H1 (cell line): ENCODE measurements at regions not wholly inside any gene's neighbourhood (a gene's known extent, or its start where the extent isn't known, plus 50 kb on each side); places are given as distances from the start of the nearest gene placed in this dataset.

ENCODE experiments used
- CTCF ChIA-PET: fragments of 300-600 bp; sonication (Branson Sonifier 250); formaldehyde crosslinking; loops from one replicate; lab custom pipeline; 2021; ENCODE audit not compliant: partially characterized antibody; lab: Charles Lee
- POLR2A ChIA-PET: fragments of 300-600 bp; sonication (Branson Sonifier 250); formaldehyde crosslinking; loops from one replicate; lab custom pipeline; 2021; ENCODE audit warnings: inconsistent platforms; ENCODE audit not compliant: partially characterized antibody; lab: Charles Lee
- DNase-seq, 2 experiments: peaks; one replicate each; pipeline versions ENCODE4 v3.0.0 to v3.0.0-alpha.2; 2010 to 2022; ENCODE audit warnings: low spot score in 2 of 2, low read depth in 1 of 2, mixed read lengths in 1 of 2
- FAIRE-seq: peaks from 2 replicates; lab custom pipeline; 2011; peaks lifted over from hg19 to GRCh38; lab: Jason Lieb, UNC
- H2AFZ ChIP-seq: 2 replicates; pipeline ENCODE4 v1.8.1; 2012; ENCODE audit warnings: low read length, inconsistent platforms
- H2AK5ac ChIP-seq: 2 replicates; pipeline ENCODE4 v1.6.1; 2013; ENCODE audit warnings: low read depth, low read length
- H2BK120ac ChIP-seq: replicated peaks from 2 replicates; pipeline ENCODE3; 2013; ENCODE audit warnings: low read depth, low read length, inconsistent platforms
- H2BK12ac ChIP-seq: 2 replicates; pipeline ENCODE4 v1.6.1; 2013; ENCODE audit warnings: low read depth, low read length
- H2BK15ac ChIP-seq: 2 replicates; pipeline ENCODE4 v1.6.1; 2013; ENCODE audit warnings: low read length
- H2BK20ac ChIP-seq: 2 replicates; pipeline ENCODE4 v1.6.1; 2013; ENCODE audit warnings: low read length
- H2BK5ac ChIP-seq: 2 replicates; pipeline ENCODE4 v1.6.1; 2013; ENCODE audit warnings: low read depth, low read length
- H3K14ac ChIP-seq: 2 replicates; pipeline ENCODE4 v1.6.1; 2013; ENCODE audit warnings: inconsistent platforms; ENCODE audit not compliant: insufficient read length
- H3K18ac ChIP-seq: 2 replicates; pipeline ENCODE4 v1.6.1; 2013; ENCODE audit warnings: low read length; ENCODE audit errors: extremely low read depth
- H3K23ac ChIP-seq: 2 replicates; pipeline ENCODE4 v1.6.1; 2013; ENCODE audit warnings: inconsistent platforms; ENCODE audit not compliant: insufficient read length
- H3K23me2 ChIP-seq: 2 replicates; pipeline ENCODE4 v1.6.1; 2013; ENCODE audit warnings: low read depth, low read length
- H3K27ac ChIP-seq: 2 replicates; pipeline ENCODE4 v1.6.1; 2011; ENCODE audit warnings: low read depth, low read length, inconsistent platforms
- H3K27me3 ChIP-seq, 4 experiments: replicated peaks in 1 of 4; 1 replicate in 1 of 4; 2 replicates in 3 of 4; pipeline versions ENCODE4 v1.6.1 to v1.8.1; 2011 to 2013; ENCODE audit warnings: low read length in 3 of 4, mild to moderate bottlenecking in 3 of 4, inconsistent platforms in 2 of 4, mixed read lengths in 2 of 4, moderate library complexity in 1 of 4; ENCODE audit not compliant: control insufficient read depth in 3 of 4, insufficient read depth in 3 of 4; ENCODE audit errors: extremely low read depth in 1 of 4
- H3K36me3 ChIP-seq, 4 experiments: 2 replicates each; pipeline versions ENCODE4 v1.6.1 to v1.8.1; 2011 to 2013; ENCODE audit warnings: mild to moderate bottlenecking in 4 of 4, low read length in 3 of 4, moderate library complexity in 2 of 4, control low read depth in 1 of 4, inconsistent platforms in 1 of 4; ENCODE audit not compliant: insufficient read depth in 4 of 4, control insufficient read depth in 2 of 4
- H3K4ac ChIP-seq: replicated peaks from 2 replicates; pipeline ENCODE3; 2013; ENCODE audit warnings: low read length, low read depth, mixed read lengths, inconsistent platforms; ENCODE audit not compliant: insufficient read length
- H3K4me1 ChIP-seq, 4 experiments: replicated peaks in 1 of 4; 1 replicate in 1 of 4; 2 replicates in 3 of 4; pipeline versions ENCODE4 v1.6.1 to v1.8.1; 2011 to 2013; ENCODE audit warnings: low read length in 3 of 4, inconsistent platforms in 2 of 4, mixed read lengths in 1 of 4; ENCODE audit not compliant: insufficient read depth in 4 of 4, control insufficient read depth in 3 of 4
- H3K4me2 ChIP-seq, 2 experiments: 2 replicates each; pipeline versions ENCODE4 v1.6.1 to v1.8.1; 2011 to 2013; ENCODE audit warnings: low read depth in 2 of 2, low read length in 2 of 2, control low read depth in 1 of 2, inconsistent platforms in 1 of 2, mild to moderate bottlenecking in 1 of 2; ENCODE audit not compliant: insufficient read depth in 1 of 2
- H3K4me3 ChIP-seq, 4 experiments: fragments of 200-600, 300-600 bp in 1 of 4; sonication (generic), shearing (Covaris generic), sonication (Bioruptor Twin) in 1 of 4; 2 replicates each; pipeline versions ENCODE4 v1.5.1 to v1.8.1; 2011 to 2016; ENCODE audit warnings: low read length in 4 of 4, low read depth in 3 of 4, control low read depth in 2 of 4, inconsistent platforms in 2 of 4, mild to moderate bottlenecking in 2 of 4, mixed read lengths in 1 of 4, moderate library complexity in 1 of 4; ENCODE audit not compliant: insufficient read depth in 2 of 4; ENCODE audit errors: extremely low read depth in 1 of 4
- H3K56ac ChIP-seq: replicated peaks from 2 replicates; pipeline ENCODE3; 2013; ENCODE audit warnings: low read depth, mild to moderate bottlenecking, mixed read lengths, low read length, inconsistent platforms; ENCODE audit not compliant: insufficient read length
- H3K79me1 ChIP-seq: 2 replicates; pipeline ENCODE4 v1.6.1; 2013; ENCODE audit warnings: low read depth, low read length, control low read depth
- H3K79me2 ChIP-seq, 2 experiments: 2 replicates each; pipeline versions ENCODE4 v1.6.1 to v1.8.1; 2012 to 2013; ENCODE audit warnings: low read length in 2 of 2, mild to moderate bottlenecking in 2 of 2, inconsistent platforms in 1 of 2; ENCODE audit not compliant: insufficient read depth in 2 of 2, control insufficient read depth in 1 of 2
- H3K9ac ChIP-seq, 4 experiments: replicated peaks in 1 of 4; 1 replicate in 1 of 4; 2 replicates in 3 of 4; pipeline versions ENCODE4 v1.6.1 to v1.8.1; 2011 to 2013; ENCODE audit warnings: low read depth in 3 of 4, low read length in 3 of 4, control low read depth in 2 of 4, mild to moderate bottlenecking in 2 of 4, moderate library complexity in 2 of 4, inconsistent platforms in 1 of 4; ENCODE audit errors: extremely low read depth in 1 of 4
- H3K9me3 ChIP-seq, 2 experiments: 2 replicates each; pipeline versions ENCODE4 v1.6.1 to v1.8.1; 2012 to 2013; ENCODE audit warnings: mild to moderate bottlenecking in 2 of 2, moderate library complexity in 2 of 2, control low read depth in 1 of 2, inconsistent platforms in 1 of 2, low read depth in 1 of 2, low read length in 1 of 2, mixed read lengths in 1 of 2; ENCODE audit not compliant: insufficient read depth in 2 of 2
- H4K20me1 ChIP-seq, 2 experiments: replicated peaks in 1 of 2; 2 replicates each; pipeline versions ENCODE3 to v1.8.1; 2011 to 2013; ENCODE audit warnings: inconsistent platforms in 2 of 2, low read length in 2 of 2, mild to moderate bottlenecking in 1 of 2; ENCODE audit not compliant: insufficient read depth in 2 of 2, control insufficient read depth in 1 of 2
- H4K5ac ChIP-seq: 2 replicates; pipeline ENCODE4 v1.6.1; 2013; ENCODE audit warnings: low read length, low read depth, mixed read lengths, inconsistent platforms; ENCODE audit not compliant: insufficient read length
- H4K8ac ChIP-seq: 2 replicates; pipeline ENCODE4 v1.8.0; 2013; ENCODE audit warnings: mild to moderate bottlenecking, moderate library complexity, low read length, inconsistent platforms; ENCODE audit not compliant: insufficient read depth; ENCODE audit errors: extremely low read depth
- H4K91ac ChIP-seq: replicated peaks from 2 replicates; pipeline ENCODE3; 2013; ENCODE audit warnings: low read length, mixed read lengths, inconsistent platforms; ENCODE audit not compliant: insufficient read length
- MAFK ChIP-seq: IDR thresholded peaks from 2 replicates; pipeline ENCODE4 v1.6.1; 2012; ENCODE audit warnings: low read depth, mild to moderate bottlenecking, improper control_type of control experiment, low read length
- POU5F1 ChIP-seq: IDR thresholded peaks from 2 replicates; pipeline ENCODE4 v1.6.1; 2011; ENCODE audit warnings: low read depth, mild to moderate bottlenecking, low read length, moderate library complexity
- WGBS, 2 experiments: shearing (Covaris generic) in 1 of 2; methylation state at CpG; one replicate each; pipeline versions ENCODE4 v1.1.6 to v1.1.7; 2013 to 2015; ENCODE audit warnings: low lambda C conversion rate in 2 of 2, mixed read lengths in 2 of 2, inconsistent platforms in 1 of 2, low coverage in 1 of 2, missing lambda C conversion rate in 1 of 2; ENCODE audit not compliant: insufficient replicate concordance in 2 of 2, insufficient coverage in 1 of 2, insufficient read length in 1 of 2; ENCODE audit errors: extremely low coverage in 1 of 2, missing lambda C conversion rate in 1 of 2; 5-methylcytosine and 5-hydroxymethylcytosine counted together

DNA sequence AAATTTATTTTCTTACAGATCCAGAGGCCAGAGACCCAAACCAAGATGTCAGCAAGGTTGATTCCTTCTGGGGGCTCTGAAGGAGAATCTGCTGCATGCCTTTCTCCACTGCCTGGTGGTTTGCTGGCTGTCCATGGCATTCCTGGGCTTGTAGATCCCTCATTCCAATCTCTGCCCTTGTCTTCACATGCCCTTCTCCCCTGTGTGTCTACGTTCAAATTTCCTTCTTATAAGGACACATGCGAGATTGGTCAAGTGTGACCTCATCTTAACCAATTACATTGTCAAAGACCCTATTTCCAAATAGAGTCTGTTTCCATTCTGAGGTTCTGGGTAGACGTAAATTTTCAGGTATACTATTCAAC, 84.5 kb upstream of the RAI14 start:
- TF ChIP-seq POU5F1 (no peak), MAFK (no peak)
- no peak overlapping the region for H4K8ac ChIP-seq
- H4K91ac ChIP-seq = no peak overlapping the region
- H2BK15ac ChIP-seq = no peak overlapping the region
- H2AK5ac ChIP-seq = no peak overlapping the region
- H3K9me3 ChIP-seq = no peaks in the 10 kb centered on the region
- H3K9ac ChIP-seq = no peak overlapping the region
- H3K27me3 ChIP-seq = no peaks in the 10 kb centered on the region; a peak in 1 of 7 replicates
- H3K4me3 ChIP-seq = no peak overlapping the region
- no peaks in the 10 kb centered on the region for H3K23me2 ChIP-seq
- no peak overlapping the region for H3K23ac ChIP-seq
- H3K79me2 ChIP-seq = no peaks in the 10 kb centered on the region
- no peak overlapping the region for H2BK20ac ChIP-seq
- no peak overlapping the region for H3K14ac ChIP-seq
- no peak overlapping the region for H4K5ac ChIP-seq
- DNase-seq (no peak), FAIRE-seq (no peak)
- H3K18ac ChIP-seq = no peak overlapping the region
- peaks cover 0 to 3% (median 0%) of the 10 kb centered on the region in 4 experiments; a peak in 1 of 7 replicates for H3K4me1 ChIP-seq
- H2BK5ac ChIP-seq = no peak overlapping the region
- no peaks in the 10 kb centered on the region for H3K79me1 ChIP-seq
- no peaks in the 10 kb centered on the region for H3K36me3 ChIP-seq
- H3K27ac ChIP-seq = no peak overlapping the region
- WGBS, 2 experiments = 83% methylated on average over 3 of the region's 3 CpGs; no CpG with 5 or more reads in 1 of the 2 experiments
- H3K4ac ChIP-seq = no peak overlapping the region
- H4K20me1 ChIP-seq = no peaks in the 10 kb centered on the region
- H3K4me2 ChIP-seq = no peak overlapping the region
- H3K56ac ChIP-seq = no peak overlapping the region
- no peak overlapping the region for H2BK12ac ChIP-seq
- H2AFZ ChIP-seq = no peak overlapping the region; the same call in 1 of the 2 replicates
- CTCF ChIA-PET = no interaction called here
- no peak overlapping the region for H2BK120ac ChIP-seq
- POLR2A ChIA-PET = no interaction called here
